Brain microvascular endothelial cell (primary cell): ENCODE measurements at regions not wholly inside any gene's neighbourhood (a gene's known extent, or its start where the extent isn't known, plus 50 kb on each side); places are given as distances from the start of the nearest gene placed in this dataset.

Experiments used
- DNase-seq: peaks from one replicate; pipeline ENCODE4 v3.0.0-alpha.2; 2020
- H3K27ac ChIP-seq: fragments of 250-450 bp; sonication (Bioruptor Pico); 2 replicates; pipeline ENCODE4 v1.5.1; 2020; ENCODE audit warnings: mild to moderate bottlenecking, moderate library complexity
- H3K27me3 ChIP-seq: fragments of 250-450 bp; sonication (Bioruptor Pico); replicated peaks from 2 replicates; pipeline ENCODE4 v1.5.1; 2020; ENCODE audit warnings: mild to moderate bottlenecking
- H3K36me3 ChIP-seq: fragments of 250-450 bp; sonication (Bioruptor Pico); replicated peaks from 2 replicates; pipeline ENCODE4 v1.5.1; 2020; ENCODE audit warnings: mild to moderate bottlenecking
- H3K4me3 ChIP-seq: 2 replicates; pipeline ENCODE4 v1.5.1; 2011; ENCODE audit warnings: low read depth, mild to moderate bottlenecking, control low read depth, low read length, moderate library complexity
- in situ Hi-C: cut with HindIII; loops from 2 replicates; pipeline ENCODE4 v1.10.0; 2017; ENCODE audit warnings: low sequenced_read_pairs, low pct_ligation_motif_present
- TF ChIP-seq, protein P1 (sequence below): IDR thresholded peaks from 2 replicates; pipeline ENCODE4 v1.5.1; 2011; ENCODE audit warnings: low read depth, mild to moderate bottlenecking, moderate library complexity, low read length, control low read depth, inconsistent platforms; ENCODE audit errors: missing control alignments

DNA sequence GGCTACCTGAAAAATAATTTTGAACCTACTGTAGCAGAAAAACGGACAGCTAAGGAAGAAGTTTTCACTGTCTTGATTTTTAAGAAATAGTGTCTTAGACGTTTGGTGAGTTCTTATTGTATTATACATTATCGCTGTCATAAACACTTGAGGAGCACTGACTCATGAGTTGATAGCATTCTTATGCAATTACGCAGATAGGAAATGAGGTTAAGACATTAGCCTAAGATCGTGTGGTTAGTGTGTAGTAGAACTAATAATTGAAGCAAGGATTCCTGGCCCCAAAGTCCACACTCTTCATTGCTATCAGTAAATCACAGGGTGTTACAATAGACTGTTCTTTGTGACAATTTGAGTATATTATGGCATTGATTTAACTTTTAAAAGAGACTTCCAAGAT, 238.1 kb downstream of the ARAP2 start:
- TF ChIP-seq, protein P1, sequence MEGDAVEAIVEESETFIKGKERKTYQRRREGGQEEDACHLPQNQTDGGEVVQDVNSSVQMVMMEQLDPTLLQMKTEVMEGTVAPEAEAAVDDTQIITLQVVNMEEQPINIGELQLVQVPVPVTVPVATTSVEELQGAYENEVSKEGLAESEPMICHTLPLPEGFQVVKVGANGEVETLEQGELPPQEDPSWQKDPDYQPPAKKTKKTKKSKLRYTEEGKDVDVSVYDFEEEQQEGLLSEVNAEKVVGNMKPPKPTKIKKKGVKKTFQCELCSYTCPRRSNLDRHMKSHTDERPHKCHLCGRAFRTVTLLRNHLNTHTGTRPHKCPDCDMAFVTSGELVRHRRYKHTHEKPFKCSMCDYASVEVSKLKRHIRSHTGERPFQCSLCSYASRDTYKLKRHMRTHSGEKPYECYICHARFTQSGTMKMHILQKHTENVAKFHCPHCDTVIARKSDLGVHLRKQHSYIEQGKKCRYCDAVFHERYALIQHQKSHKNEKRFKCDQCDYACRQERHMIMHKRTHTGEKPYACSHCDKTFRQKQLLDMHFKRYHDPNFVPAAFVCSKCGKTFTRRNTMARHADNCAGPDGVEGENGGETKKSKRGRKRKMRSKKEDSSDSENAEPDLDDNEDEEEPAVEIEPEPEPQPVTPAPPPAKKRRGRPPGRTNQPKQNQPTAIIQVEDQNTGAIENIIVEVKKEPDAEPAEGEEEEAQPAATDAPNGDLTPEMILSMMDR: no peak
- Histone ChIP-seq H3K4me3 (no peak overlapping the region), H3K27ac (no peak overlapping the region), H3K36me3 (no peaks in the 10 kb centered on the region), H3K27me3 (no peaks in the 10 kb centered on the region)
- DNase-seq: no peak
- in situ Hi-C loops: no loop called here

DNA sequence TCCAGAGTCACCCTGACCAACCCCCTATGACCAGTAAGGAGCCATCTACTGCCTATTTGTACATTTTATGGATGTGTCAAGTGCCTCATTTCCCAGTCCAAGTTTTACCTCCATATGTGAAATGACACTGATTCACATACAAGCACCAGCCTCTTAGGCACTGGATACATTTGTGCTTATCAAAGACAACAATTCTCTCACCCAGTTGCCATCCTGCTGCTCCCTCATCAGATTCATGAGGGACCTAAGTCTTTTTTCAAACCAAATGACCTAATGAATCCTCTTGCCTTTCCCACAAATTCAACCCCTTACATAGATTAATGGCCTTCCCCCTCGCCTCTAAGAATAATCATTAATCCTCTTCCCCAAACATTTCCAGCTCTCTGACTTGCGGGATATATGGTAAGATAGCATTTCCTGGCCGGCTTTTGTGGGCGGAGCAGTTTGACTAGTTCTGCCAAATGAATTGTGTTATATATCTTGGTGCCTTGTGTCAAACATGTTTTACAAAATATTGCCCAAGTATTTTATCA, 233.9 kb downstream of the ARAP2 start:
- in situ Hi-C loops: no loop called here
- Histone ChIP-seq H3K27ac (no peak overlapping the region), H3K27me3 (no peaks in the 10 kb centered on the region), H3K36me3 (no peaks in the 10 kb centered on the region), H3K4me3 (no peak overlapping the region)
- TF ChIP-seq, protein P1: no peak
- DNase-seq: no peak

DNA sequence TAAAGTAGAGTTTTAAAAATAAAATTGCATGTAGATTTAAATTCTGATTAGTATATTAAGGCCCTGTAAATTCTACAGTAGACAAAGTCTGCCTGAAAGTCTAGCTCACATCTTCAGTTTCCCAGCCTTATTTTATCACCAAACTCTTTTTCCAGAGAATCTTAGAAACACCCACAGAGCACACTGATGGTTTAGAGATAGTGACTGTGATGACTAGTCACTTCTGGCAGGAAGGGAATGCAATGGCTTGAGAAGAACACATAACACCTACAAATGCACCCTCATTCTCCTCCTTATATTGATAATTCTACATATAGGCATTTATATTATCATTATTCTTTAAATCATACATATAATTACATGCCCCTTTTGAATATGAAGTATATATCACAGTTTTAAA, 232.9 kb downstream of the ARAP2 start:
- no peak overlapping the region for H3K4me3 ChIP-seq
- in situ Hi-C loops: no loop called here

DNA sequence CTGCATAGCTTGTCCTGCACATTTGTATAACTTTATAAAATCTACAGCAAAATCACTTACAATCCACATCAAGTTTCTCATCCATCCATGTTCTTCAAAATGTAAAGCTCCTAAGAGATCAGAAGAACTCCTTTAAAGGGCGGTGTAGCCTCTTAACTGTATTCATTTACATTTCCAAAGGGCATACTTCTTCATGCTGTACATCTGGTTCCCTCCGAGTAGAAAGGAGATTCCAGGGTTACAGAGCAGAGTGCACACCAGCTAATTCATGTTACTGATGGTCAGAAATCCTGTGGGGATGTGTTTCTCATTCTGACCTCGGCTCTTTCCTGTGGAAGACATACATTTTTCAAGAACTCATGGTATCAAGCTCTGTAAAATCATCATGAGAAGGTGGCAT, 231.8 kb downstream of the ARAP2 start:
- Histone ChIP-seq H3K27me3 (no peaks in the 10 kb centered on the region), H3K4me3 (no peak overlapping the region), H3K27ac (no peak overlapping the region), H3K36me3 (no peaks in the 10 kb centered on the region)
- DNase-seq: no peak
- TF ChIP-seq, protein P1: no peak
- in situ Hi-C loops: no loop called here

More for the DNA sequence above, 232.9 kb downstream of the ARAP2 start:
- no peak for DNase-seq
- Histone ChIP-seq H3K36me3 (no peaks in the 10 kb centered on the region), H3K27me3 (no peaks in the 10 kb centered on the region), H3K27ac (no peak overlapping the region)
- TF ChIP-seq, protein P1: no peak

DNA sequence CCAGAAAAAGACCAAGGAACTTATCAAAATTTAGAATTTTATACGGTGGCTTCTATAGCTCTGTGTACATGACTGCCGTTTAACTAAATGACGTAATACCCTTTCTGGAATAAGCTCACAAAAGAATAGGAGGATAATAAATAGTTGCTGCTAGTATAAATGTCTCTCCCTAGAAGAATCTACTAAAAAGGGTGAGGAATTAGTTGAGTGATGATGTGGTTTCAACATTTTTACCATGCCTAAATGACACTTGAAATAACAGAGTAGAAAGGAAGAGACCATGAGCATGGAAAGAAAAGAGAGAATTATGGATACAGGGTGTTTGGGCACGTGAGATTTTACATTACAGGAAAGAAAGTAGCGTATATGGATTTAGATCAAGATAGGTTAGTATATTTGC, 231.1 kb downstream of the ARAP2 start:
- no peaks in the 10 kb centered on the region for H3K27me3 ChIP-seq
- DNase-seq: no peak
- H3K27ac ChIP-seq: no peak overlapping the region
- H3K4me3 ChIP-seq: no peak overlapping the region
- H3K36me3 ChIP-seq: no peaks in the 10 kb centered on the region
- TF ChIP-seq, protein P1: no peak
- in situ Hi-C loops: no loop called here
